RWPE1 (cell line): ENCODE measurements at regions not wholly inside any gene's neighbourhood (a gene's known extent, or its start where the extent isn't known, plus 50 kb on each side); places are given as distances from the start of the nearest gene placed in this dataset.

ENCODE experiments used
- CTCF ChIA-PET: fragments of 350-600 bp; sonication (Branson Sonifier 250); formaldehyde crosslinking; extraction: SDS; loops from one replicate; lab custom pipeline; 2021; lab: Yijun Ruan, JAX
- POLR2A ChIA-PET: fragments of 400-600 bp; formaldehyde crosslinking; extraction: SDS; loops from one replicate; lab custom pipeline; 2020; ENCODE audit warnings: antibody characterized with exemption; ENCODE audit not compliant: low non-redundant PET; lab: Yijun Ruan, JAX
- DNase-seq: peaks from one replicate; pipeline ENCODE4 v3.0.0; 2012; ENCODE audit warnings: low spot score
- H3K27ac ChIP-seq: fragments of 450-650 bp; 2 replicates; pipeline ENCODE4 v1.5.1; 2017
- TF ChIP-seq, protein P1 (sequence below): fragments of 450-650 bp; conservative IDR thresholded peaks from 2 replicates; pipeline ENCODE4 v1.5.1; 2017; ENCODE audit warnings: low read depth, mild to moderate bottlenecking

GRCh38 chr4:170750519-170750918 lies 660.8 kb upstream of the AADAT start:
- no peak overlapping the region for H3K27ac ChIP-seq
- ChIA-PET CTCF (no interaction called here), POLR2A (no interaction called here)
- TF ChIP-seq, protein P1, sequence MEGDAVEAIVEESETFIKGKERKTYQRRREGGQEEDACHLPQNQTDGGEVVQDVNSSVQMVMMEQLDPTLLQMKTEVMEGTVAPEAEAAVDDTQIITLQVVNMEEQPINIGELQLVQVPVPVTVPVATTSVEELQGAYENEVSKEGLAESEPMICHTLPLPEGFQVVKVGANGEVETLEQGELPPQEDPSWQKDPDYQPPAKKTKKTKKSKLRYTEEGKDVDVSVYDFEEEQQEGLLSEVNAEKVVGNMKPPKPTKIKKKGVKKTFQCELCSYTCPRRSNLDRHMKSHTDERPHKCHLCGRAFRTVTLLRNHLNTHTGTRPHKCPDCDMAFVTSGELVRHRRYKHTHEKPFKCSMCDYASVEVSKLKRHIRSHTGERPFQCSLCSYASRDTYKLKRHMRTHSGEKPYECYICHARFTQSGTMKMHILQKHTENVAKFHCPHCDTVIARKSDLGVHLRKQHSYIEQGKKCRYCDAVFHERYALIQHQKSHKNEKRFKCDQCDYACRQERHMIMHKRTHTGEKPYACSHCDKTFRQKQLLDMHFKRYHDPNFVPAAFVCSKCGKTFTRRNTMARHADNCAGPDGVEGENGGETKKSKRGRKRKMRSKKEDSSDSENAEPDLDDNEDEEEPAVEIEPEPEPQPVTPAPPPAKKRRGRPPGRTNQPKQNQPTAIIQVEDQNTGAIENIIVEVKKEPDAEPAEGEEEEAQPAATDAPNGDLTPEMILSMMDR: no peak
- no peak for DNase-seq

- DNase-seq: no peak
- no peak overlapping the region for H3K27ac ChIP-seq
- POLR2A ChIA-PET: no interaction called here
- CTCF ChIA-PET: interaction anchor here (0.8 kb wide), 1 partner anchor 280 kb away, joined by 4 read pairs; no protein-coding TSS in a partner anchor
- TF ChIP-seq, protein P1: no peak
These were observed 659.2 kb upstream of the AADAT start for GRCh38 chr4:170748975-170749374.

- CTCF ChIA-PET: no interaction called here
- TF ChIP-seq, protein P1: no peak
- no peak overlapping the region for H3K27ac ChIP-seq
- POLR2A ChIA-PET: no interaction called here
- no peak for DNase-seq
These were observed 653.9 kb upstream of the AADAT start for GRCh38 chr4:170743633-170744032.

DNA sequence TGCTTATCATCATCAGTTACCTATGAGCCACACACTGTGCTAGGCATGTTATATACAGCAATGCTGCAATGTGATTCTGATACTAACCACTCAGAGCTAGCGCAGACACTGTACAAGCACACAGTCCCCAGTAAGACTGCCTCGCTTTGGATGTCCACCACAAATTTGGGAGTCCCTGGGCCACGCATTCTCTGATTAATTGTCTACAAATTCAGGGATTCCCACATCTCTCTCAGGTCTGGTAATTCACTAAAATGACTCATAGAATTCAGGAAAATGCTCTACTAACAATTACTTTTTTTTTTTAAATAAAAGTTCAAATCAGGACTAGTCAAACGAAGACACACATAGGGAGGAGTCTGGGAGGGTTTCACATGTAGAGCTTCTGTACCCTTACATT lies 652.1 kb upstream of the AADAT start:
- TF ChIP-seq, protein P1: no peak
- no peak for DNase-seq
- ChIA-PET CTCF (no interaction called here), POLR2A (no interaction called here)
- H3K27ac ChIP-seq: no peak overlapping the region

DNA sequence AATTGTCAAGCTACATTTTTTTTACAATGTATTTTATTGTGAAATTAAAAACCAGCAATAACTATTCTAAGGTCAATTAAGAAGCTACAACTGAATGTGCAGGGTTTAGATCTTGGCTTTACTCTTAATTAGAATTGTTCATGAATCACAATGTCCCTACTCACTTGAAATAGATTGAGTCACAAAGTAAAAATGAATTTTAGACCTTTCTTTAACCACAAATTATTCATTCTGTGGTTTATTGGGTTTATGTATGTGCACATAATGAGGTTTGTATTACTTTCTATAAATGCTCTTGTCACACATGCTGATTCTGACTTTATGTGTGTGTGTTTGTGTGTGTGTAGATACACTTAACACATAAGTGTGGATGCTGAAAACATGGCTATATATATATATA lies 647.0 kb upstream of the AADAT start:
- TF ChIP-seq, protein P1: no peak
- CTCF ChIA-PET: no interaction called here
- no peak for DNase-seq
- H3K27ac ChIP-seq: no peak overlapping the region
- POLR2A ChIA-PET: no interaction called here

DNA sequence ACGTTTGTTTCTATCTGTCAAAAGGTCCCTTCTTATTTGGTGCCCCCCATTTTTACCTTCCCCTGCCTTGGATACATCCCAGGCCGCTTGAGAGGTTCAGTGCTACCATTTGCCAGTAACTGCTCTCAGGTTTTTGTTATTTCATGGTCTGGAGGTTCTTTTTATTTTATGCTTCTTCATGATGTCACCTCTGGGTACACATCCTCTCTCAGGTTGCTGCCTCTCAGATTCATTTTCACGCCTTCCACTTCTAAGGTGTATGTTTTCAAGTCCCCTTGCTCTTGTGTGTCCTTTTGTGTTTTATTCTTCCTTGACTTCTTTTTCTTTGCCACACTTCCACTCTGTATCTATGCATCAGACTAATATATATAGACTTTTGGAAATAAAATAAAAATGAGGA lies 640.1 kb upstream of the AADAT start:
- POLR2A ChIA-PET: no interaction called here
- no peak overlapping the region for H3K27ac ChIP-seq
- TF ChIP-seq, protein P1: no peak
- DNase-seq: no peak
- CTCF ChIA-PET: no interaction called here

DNA sequence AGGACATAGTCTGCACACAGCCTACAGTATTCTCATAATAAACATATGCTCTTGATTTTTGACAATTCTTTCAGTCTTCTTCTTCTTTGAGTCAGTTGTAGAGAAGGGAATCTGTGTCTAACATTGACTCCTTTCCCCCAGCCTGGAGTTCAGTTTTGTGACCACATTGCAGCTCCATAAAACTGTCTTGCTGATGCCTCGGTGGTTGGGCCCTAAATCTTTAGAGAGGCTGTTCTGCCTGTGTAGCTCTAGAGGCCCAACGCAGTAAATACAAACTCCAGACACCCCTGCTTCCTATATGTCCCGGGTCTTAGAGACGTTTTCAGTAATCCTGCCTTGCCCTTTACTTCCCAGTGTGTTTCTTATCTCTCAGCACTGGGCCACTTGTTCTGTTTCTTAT lies 639.5 kb upstream of the AADAT start:
- POLR2A ChIA-PET: no interaction called here
- CTCF ChIA-PET: no interaction called here
- TF ChIP-seq, protein P1: no peak
- H3K27ac ChIP-seq: no peak overlapping the region
- no peak for DNase-seq
